ENCODE measurements at regions not wholly inside any gene's neighbourhood (a gene's known extent, or its start where the extent isn't known, plus 50 kb on each side); places are given as distances from the start of the nearest gene placed in this dataset.

- no peak overlapping the region for H3K4me2 ChIP-seq (ENCODE audit: insufficient read depth, low read length)
- TF ChIP-seq MYC (IDR thresholded peaks at IDR 0.05; ENCODE audit: low read depth, low read length): no peak
- no peak for TF ChIP-seq FOS (IDR thresholded peaks at IDR 0.05; ENCODE audit: borderline replicate concordance, insufficient read depth, low read length)
- TF ChIP-seq JUN (IDR thresholded peaks at IDR 0.05; ENCODE audit: borderline replicate concordance, insufficient read depth, insufficient read length, low read depth): no peak
- no peak for TF ChIP-seq POLR2AphosphoS5 (IDR thresholded peaks at IDR 0.05; ENCODE audit: insufficient read depth, low read depth, low read length)
- TF ChIP-seq MAX (IDR thresholded peaks at IDR 0.05; ENCODE audit: insufficient read depth, insufficient read length): no peak
- TF ChIP-seq POLR2A (IDR thresholded peaks at IDR 0.05; ENCODE audit: low read depth, low read length): no peak
- TF ChIP-seq GATA2 (IDR thresholded peaks at IDR 0.05; ENCODE audit: insufficient read depth, insufficient read length, low read depth, low read length): no peak
- no peak for TF ChIP-seq CTCF (IDR thresholded peaks at IDR 0.05; ENCODE audit: extremely low read depth in 1 of 2, insufficient read depth in 1 of 2, low read depth in 1 of 2, low read length in 2 of 2)
- no peaks in the 10 kb centered on the region for H3K9me1 ChIP-seq (replicated peaks; ENCODE audit: control insufficient read depth, extremely low read depth, insufficient read depth, low read length)
- dilution Hi-C loops (cut with MboI; ENCODE audit: extremely low pct_ligation_motif_present, low sequenced_read_pairs): no loop called here
- no peaks in the 10 kb centered on the region for H3K36me3 ChIP-seq (ENCODE audit: control insufficient read depth in 2 of 2, extremely low read depth in 1 of 2, insufficient read depth in 2 of 2, low read length in 2 of 2)
- BruUV-seq (replicated peaks): no TSS peak
- no peak for DNase-seq (ENCODE audit: low read depth, low spot score)
- peaks cover 23% of the 10 kb centered on the region for H3K4me1 ChIP-seq (ENCODE audit: control insufficient read depth, extremely low read depth, insufficient read depth, low read length)
- FAIRE-seq: no peak
- H3K9me3 ChIP-seq (replicated peaks; ENCODE audit: control insufficient read depth, insufficient read depth, low read length): no peaks in the 10 kb centered on the region
- H3K4me3 ChIP-seq (replicated peaks in 1 of 3; ENCODE audit: insufficient read depth in 1 of 3, low read depth in 1 of 3, low read length in 3 of 3): no peak overlapping the region
- H3K27me3 ChIP-seq (ENCODE audit: control insufficient read depth in 2 of 2, insufficient read depth in 2 of 2, low read length in 2 of 2): no peaks in the 10 kb centered on the region
- H2AFZ ChIP-seq (ENCODE audit: low read depth, low read length): no peak overlapping the region
- H3K9ac ChIP-seq (replicated peaks; ENCODE audit: extremely low read depth, insufficient read depth, low read length): no peak overlapping the region
- H4K20me1 ChIP-seq (replicated peaks; ENCODE audit: control insufficient read depth, extremely low read depth, insufficient read depth, low read length): no peaks in the 10 kb centered on the region
- H3K27ac ChIP-seq (ENCODE audit: insufficient read depth, low read depth, low read length): no peak overlapping the region
- intact Hi-C loops (cut with micrococcal nuclease): loop anchor here (5.0 kb wide), 1 partner anchor 89 kb away; no protein-coding TSS in a partner anchor
- no peaks in the 10 kb centered on the region for H3K79me2 ChIP-seq (ENCODE audit: control insufficient read depth, insufficient read depth, low read length)
- ChIA-PET CTCF (no interaction called here), POLR2A (no interaction called here)
Observed at GRCh38 chr2:149993316-149993715, 405.7 kb upstream of the MMADHC start.
